ENCODE measurements at regions not wholly inside any gene's neighbourhood (a gene's known extent, or its start where the extent isn't known, plus 50 kb on each side); places are given as distances from the start of the nearest gene placed in this dataset.
A peak's percentile ranks its signal among the peaks of the same experiment; 100 is the strongest.
"Not testable (repeated sequence)": the region's sequence is repeated elsewhere in the genome, so short reads cannot be mapped to it uniquely, and the experiment has no call there.

GRCh38 chr2:6196449-6196848, 504.3 kb downstream of the SOX11 start:
- DNase-seq (ENCODE audit: low read depth in 2 of 2), result no peak

DNA sequence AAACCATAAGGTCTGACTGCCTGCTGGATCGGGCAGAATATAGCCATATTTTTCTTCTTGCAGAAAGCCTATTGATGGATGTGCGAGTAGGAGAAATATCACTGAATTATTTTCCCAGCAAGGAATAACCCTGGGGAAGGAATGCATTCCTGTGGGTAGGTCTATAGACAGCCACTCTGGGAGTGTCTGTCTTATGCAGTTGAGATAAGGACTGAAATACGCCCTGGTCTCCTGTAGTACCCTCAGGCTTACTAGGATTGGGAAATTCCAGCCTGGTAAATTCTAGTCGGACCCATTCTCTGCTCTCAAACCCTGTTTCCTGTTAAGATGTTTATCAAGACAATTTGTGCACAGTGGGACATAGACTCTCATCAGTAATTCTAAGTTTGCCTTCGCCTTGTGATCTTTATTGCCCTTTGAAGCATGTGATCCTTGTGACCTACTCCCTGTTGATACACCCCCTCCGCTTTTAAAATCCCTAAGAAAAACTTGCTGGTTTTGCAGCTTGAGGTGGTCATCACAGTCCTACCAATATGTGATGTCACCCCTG, 506.3 kb downstream of the SOX11 start:
- DNase-seq (ENCODE audit: low read depth in 2 of 2), result not testable (repeated sequence)

DNA sequence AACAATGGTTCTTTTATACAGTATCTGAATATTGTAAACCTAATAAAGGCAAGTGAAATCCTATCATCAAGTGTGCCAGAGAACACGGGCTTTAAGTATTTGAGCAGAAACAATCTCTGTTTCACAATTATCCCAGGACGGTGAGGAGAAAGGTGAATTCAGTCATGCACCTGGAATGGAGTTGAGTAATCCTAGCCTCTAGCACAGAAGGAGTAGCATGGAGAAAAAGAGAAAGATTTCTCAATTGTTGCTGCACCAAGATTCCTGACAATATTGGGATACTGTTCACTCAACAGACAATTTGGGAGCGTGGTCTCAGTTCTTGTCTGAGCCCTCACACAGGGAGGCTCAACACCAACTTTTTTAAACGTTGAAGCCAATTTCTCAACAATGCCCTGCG, 510.6 kb downstream of the SOX11 start:
- no peak for DNase-seq (ENCODE audit: low read depth in 2 of 2)

DNA sequence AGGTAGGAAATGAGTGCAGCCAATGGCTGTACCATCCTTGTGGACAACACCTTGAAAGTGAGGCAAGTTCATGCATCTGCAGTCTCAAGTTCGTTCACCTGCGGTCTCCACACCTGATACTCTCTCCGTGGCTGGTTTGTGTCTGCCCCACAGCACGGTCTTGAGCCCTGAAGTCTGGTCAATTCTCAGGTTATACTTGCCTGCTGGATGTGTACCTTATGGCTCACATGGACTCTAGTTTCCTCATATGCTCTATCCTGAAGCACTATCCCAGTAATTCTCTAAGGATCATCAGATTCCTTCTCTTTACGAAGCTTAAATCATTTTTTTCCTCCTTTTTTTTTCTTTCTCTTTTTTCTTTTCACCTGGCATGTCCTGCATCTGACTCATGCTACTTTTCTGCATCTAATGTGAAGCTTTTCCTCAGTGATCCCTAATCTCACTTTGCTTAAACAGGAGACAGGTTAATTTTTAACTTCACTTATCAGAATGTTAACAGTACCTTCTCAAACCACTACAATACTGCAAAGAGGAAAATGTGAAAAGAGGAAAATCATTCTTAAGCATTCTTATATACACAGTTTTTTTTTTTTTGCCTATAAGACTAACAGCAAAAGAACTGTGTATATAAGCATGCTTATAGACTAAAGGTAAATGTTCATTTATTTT, 511.2 kb downstream of the SOX11 start:
- DNase-seq (ENCODE audit: low read depth in 2 of 2), result no peak

GRCh38 chr2:6206882-6207281, 514.7 kb downstream of the SOX11 start:
- no peak for DNase-seq (ENCODE audit: low read depth in 2 of 2)

- DNase-seq (ENCODE audit: low read depth in 2 of 2), result no peak
These were observed 519.1 kb downstream of the SOX11 start for GRCh38 chr2:6211236-6211635.

GRCh38 chr2:6212491-6212890, 520.3 kb downstream of the SOX11 start:
- no peak for DNase-seq (ENCODE audit: low read depth in 2 of 2)

GRCh38 chr2:6213056-6213780, 521.0 kb downstream of the SOX11 start:
- DNase-seq (ENCODE audit: low read depth in 2 of 2), result no peak

DNA sequence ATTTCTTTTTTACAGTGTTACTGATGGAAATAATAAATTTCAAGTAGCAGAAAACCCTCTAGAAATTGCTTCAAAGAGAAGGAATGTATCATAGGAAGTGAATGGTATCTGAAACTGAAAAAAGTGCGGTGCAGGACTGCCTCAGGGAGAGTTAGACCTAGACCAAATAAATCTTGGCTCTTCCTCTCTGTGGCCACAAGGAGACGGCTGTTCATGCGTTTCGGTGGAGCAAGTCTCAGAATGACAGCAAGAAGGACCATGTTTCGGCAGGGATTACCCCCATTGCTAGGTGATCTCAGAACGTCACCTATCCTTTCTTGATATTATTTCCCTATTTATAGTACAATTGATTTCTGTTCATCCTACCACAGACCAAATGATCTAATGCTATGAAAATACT, 522.3 kb downstream of the SOX11 start:
- no peak for DNase-seq (ENCODE audit: low read depth in 2 of 2)

DNA sequence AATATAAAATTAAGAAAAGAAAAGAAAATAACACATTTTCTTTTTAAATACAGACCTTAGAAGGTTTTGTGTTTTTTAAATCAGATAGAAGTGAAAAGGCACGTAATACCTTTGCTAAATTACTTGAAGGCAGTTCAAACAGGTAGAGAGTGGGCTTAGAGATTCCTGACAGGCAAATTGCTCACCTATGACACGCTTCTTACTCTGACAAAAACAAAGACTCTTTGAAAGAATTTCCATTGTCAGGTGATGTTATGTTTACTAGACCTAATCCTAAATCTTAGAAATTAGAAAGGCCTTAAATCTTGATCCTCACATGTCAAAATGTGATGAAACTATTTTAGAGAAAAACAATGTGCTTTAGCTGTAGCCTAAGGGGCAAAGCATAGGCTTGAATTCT, 522.9 kb downstream of the SOX11 start:
- DNase-seq (ENCODE audit: low read depth in 2 of 2), result no peak

DNA sequence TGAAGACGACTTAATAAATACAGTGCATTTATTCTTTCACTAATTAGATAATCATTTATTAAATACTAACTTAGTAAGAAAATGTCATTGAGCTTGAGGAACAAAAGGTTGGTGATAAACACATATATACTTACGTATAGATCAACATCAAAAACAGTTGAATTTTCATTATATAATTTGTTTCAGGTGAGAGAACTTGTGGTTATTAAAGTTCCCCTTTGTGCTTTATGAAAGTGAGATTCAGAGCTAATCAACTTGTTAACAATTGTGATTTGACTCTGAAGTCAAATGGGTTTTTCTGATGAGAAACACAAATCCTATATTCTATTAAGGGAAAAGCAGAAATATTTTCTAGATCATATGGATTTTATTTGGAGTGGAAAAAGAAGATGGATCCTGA, 524.0 kb downstream of the SOX11 start:
- DNase-seq (ENCODE audit: low read depth in 2 of 2), result no peak

GRCh38 chr2:6218926-6219325, 526.7 kb downstream of the SOX11 start:
- no peak for DNase-seq (ENCODE audit: low read depth in 2 of 2)

DNA sequence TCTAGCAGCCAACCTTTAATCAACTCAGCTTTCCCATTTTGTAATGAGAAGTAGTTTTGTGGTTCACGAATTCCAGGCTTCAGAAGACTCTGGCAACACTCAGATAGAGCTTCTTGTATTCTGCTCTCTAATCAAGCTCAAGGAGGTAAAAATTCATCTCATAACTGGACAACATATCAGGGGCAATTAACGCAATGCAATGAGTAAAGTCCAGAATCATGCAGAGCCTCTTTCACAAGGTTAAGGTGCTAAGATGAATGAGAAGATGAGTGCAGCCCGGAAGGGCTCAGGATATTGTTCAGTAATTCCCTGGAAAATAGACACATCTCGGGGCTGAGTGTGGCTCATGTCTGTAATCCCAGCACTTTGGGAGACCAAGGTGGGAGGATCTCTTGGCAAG, 527.7 kb downstream of the SOX11 start:
- DNase-seq (ENCODE audit: low read depth in 2 of 2), result no peak

DNA sequence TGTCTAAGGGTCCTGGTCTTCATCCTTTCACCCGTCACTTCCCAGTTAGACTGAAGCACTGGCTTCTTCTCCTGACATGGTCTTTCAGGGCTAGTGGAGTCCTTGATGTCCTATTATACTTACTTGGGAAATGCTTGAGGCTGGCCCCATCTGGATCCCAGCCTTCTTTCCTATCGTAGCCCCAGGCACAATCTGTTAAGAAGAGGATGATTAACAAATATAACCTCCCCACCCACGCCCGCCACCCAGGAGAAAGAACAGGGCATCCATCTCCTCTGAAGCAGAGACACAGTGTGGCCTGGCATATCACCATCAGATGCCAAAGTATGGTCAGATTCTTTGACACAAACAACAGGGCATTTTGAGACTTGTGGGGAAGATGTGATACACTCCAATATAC, 530.1 kb downstream of the SOX11 start:
- no peak for DNase-seq (ENCODE audit: low read depth in 2 of 2)

GRCh38 chr2:6224267-6224666, 532.1 kb downstream of the SOX11 start:
- DNase-seq (ENCODE audit: low read depth in 2 of 2), result no peak

DNA sequence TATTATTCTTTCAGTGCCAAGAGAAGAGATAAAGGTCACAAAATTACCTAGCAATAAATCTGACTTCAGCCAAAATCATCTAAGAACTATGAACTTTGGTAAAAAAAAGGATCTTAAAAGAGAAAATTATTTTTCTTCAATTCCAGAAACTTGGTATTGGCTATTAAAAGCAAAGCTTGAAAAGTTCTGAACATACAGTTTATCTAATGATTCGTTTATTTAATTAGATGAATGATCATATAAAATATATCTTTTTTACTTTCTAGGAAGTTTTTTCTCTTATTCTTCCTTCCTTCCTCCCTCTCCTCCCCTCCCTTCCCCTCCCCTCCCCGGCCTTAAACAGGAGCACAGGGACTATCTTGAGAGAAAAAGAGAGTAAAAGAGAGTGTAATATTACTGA, 536.1 kb downstream of the SOX11 start:
- no peak for DNase-seq (ENCODE audit: low read depth in 2 of 2)

- no peak for DNase-seq (ENCODE audit: low read depth in 2 of 2)
These were observed 539.0 kb downstream of the SOX11 start for GRCh38 chr2:6231166-6231565.

DNA sequence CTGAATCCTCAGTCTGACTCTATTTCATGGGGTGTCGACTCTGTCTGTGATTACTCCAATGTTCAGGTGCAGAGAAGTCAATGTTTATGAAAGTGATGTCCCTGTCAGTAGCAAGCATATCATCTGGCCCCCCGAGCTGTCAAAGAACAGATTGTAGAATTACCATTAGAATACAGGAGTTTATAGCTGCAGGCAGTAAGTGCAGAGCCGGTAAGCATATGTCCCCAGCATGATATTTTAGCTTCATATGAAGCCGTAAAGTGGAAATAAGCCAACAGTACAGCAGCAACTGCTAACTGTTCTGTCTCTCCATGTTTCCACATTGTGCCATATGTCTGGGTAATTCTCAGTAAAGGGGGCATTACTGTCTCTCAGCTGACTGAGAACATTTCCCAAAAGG, 541.8 kb downstream of the SOX11 start:
- no peak for DNase-seq (ENCODE audit: low read depth in 2 of 2)

DNA sequence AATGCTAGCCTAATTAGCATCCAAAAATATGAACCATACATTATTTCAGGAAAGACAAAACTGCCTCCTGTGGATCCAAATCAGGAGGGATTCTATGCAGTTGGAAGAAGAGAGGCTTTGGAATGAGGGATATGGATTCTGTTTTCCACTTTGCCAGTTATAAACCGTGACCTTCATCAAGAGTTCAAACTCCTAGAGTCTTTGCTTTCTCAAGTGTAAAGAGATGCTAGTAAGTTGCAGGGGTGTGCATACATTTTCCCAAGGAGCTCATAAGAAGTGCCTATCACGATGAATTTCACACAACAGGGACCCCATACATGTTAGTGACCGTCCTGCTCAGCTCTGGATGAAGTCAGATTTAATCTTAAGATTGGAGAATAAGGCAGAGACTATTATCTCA, 542.5 kb downstream of the SOX11 start:
- DNase-seq (ENCODE audit: low read depth in 2 of 2), result no peak

DNA sequence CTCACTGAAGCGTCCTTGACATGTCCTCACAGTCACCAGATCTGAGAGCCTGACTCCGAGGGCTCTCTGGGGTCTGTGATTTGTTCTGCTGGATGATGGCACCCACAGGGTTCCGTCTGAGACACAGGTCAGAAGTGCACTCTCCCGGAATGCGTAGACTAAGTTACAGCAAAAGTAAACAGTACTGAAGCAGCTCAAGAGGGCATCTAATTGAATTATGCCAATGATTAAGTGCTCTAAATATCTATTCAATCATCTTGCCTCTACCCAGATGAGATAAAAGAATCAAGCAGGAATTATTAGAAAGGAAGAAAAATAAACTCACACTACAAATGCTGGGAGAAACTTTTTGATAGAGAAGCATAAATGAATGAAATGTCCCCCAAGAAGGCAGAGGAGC, 544.1 kb downstream of the SOX11 start:
- DNase-seq (ENCODE audit: low read depth in 2 of 2), result no peak

DNA sequence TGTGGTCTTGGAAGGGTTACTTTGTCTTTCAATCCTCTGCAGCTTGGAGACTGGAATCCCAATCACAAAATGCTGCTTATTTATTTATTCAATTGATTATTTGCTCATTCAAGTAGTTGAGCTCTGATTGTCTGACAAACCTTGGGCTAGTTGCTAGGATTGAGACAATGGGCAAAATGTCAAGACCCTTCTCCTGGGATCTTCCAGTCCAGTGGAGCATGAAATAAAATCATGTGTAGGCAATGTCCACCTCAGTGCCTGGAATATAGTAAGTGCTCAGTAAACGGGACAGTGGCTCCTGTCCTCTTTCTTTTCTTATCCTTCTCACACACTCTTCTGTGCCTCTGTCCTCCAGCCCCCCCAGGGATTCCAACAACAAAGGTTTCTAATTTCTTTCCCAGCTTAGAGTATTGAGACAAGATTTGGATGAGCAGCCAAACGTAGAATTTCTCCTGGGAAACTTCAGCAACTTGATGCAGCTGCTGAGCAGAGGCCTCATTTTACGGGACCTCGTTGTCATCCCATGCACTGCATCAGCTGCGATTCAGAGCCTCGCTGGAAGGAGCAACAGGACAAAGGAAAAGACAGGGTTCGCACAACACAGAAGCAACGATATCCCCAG, 545.0 kb downstream of the SOX11 start:
- DNase-seq (ENCODE audit: low read depth in 2 of 2), result no peak

DNA sequence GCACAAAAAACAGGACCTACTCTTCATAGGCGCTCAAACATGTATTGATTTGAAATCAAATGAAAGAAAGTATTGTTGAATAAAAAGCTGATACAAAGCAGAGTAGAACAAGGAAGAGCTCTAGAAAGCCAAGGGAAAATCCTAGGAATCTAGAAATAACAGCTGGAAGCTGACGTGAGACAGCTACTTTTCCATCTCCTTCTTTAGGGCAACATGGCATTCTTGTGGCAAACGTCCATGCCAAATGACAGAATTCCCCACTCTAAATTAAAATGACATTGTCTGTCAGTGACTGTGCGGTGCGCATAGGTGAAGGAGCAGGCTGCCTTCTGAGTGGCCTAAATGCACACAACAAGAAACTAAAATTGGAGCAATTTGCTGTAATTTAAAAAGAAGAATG, 557.4 kb downstream of the SOX11 start:
- no peak for DNase-seq (ENCODE audit: low read depth in 2 of 2)

GRCh38 chr2:6254441-6254840, 562.3 kb downstream of the SOX11 start:
- peak in 1 of 2 donors; percentile 7 for DNase-seq (ENCODE audit: low read depth in 2 of 2)
